GM12878 (cell line): ENCODE measurements at regions not wholly inside any gene's neighbourhood (a gene's known extent, or its start where the extent isn't known, plus 50 kb on each side); places are given as distances from the start of the nearest gene placed in this dataset.

Experiments used
- ATAC-seq: fragments of 200-7000 bp; cut with Tn5 transposase; 3 replicates; pipeline ENCODE4 v1.9.1; 2020; ENCODE audit warnings: mild to moderate bottlenecking, moderate library complexity
- BruUV-seq: library from RNA; stranded (reverse); fragments of 400-500 nt; replicated peaks from 2 replicates; lab custom pipeline; 2021; lab: Mats Ljungman, UMichigan
- CTCF ChIA-PET: fragments of 300-600 bp; sonication (Branson Sonifier 250); formaldehyde crosslinking; extraction: SDS; loops from one replicate; lab custom pipeline; 2021; ENCODE audit warnings: inconsistent platforms; lab: Yijun Ruan, JAX
- POLR2A ChIA-PET: fragments of 350-600 bp; formaldehyde crosslinking; extraction: SDS; loops from one replicate; lab custom pipeline; 2021; ENCODE audit warnings: inconsistent platforms; lab: Charles Lee
- RAD21 ChIA-PET: fragments of 300-600 bp; sonication (Branson Sonifier 250); formaldehyde crosslinking; loops from one replicate; lab custom pipeline; 2023; ENCODE audit warnings: antibody characterized with exemption; ENCODE audit not compliant: unreplicated experiment; lab: Charles Lee
- SMC1A ChIA-PET: fragments of 300-600 bp; sonication (Branson Sonifier 250); formaldehyde crosslinking; loops from one replicate; lab custom pipeline; 2023; ENCODE audit not compliant: unreplicated experiment, uncharacterized antibody; lab: Charles Lee
- DNase-seq: peaks from one replicate; pipeline ENCODE4 v3.0.0-alpha.2; 2011; ENCODE audit warnings: low read depth, low spot score
- FAIRE-seq: peaks from 3 replicates; lab custom pipeline; 2011; peaks lifted over from hg19 to GRCh38; lab: Jason Lieb, UNC
- H2AFZ ChIP-seq: 2 replicates; pipeline ENCODE4 v1.6.0; 2011; ENCODE audit warnings: low read depth, low read length, control low read depth; ENCODE audit not compliant: control insufficient read depth
- H3K27ac ChIP-seq: 2 replicates; pipeline ENCODE4 v1.5.1; 2011; ENCODE audit warnings: control low read depth; ENCODE audit not compliant: control insufficient read depth, insufficient read depth
- H3K27me3 ChIP-seq, 2 experiments: replicated peaks in 1 of 2; 2 replicates each; pipeline versions ENCODE4 v1.6.0 to v1.6.1; 2011; ENCODE audit warnings: low read length in 1 of 2; ENCODE audit not compliant: control insufficient read depth in 2 of 2, insufficient read depth in 2 of 2
- H3K36me3 ChIP-seq, 2 experiments: 2 replicates each; pipeline ENCODE4 v1.5.1; 2011; ENCODE audit warnings: low read length in 1 of 2; ENCODE audit not compliant: control insufficient read depth in 2 of 2, insufficient read depth in 2 of 2
- H3K4me1 ChIP-seq: 2 replicates; pipeline ENCODE4 v1.6.1; 2011; ENCODE audit warnings: mild to moderate bottlenecking, low read length, moderate library complexity, mixed read lengths; ENCODE audit not compliant: control insufficient read depth, insufficient read depth
- H3K4me2 ChIP-seq: 2 replicates; pipeline ENCODE4 v1.6.0; 2011; ENCODE audit warnings: control low read depth; ENCODE audit not compliant: control insufficient read depth, insufficient read depth
- H3K4me3 ChIP-seq: fragments of 200-600 bp; sonication (generic); 2 replicates; pipeline ENCODE4 v1.5.1; 2016
- H3K79me2 ChIP-seq: 2 replicates; pipeline ENCODE4 v1.6.0; 2011; ENCODE audit warnings: low read length; ENCODE audit not compliant: control insufficient read depth, insufficient read depth
- H3K9ac ChIP-seq: 2 replicates; pipeline ENCODE4 v1.8.0; 2011; ENCODE audit warnings: low read length, control low read depth, mixed read lengths; ENCODE audit not compliant: control insufficient read depth, insufficient read depth
- H3K9me3 ChIP-seq: replicated peaks from 3 replicates; pipeline ENCODE4 v1.5.1; 2011; ENCODE audit warnings: mild to moderate bottlenecking, low read length; ENCODE audit not compliant: control insufficient read depth, insufficient read depth
- H4K20me1 ChIP-seq: 2 replicates; pipeline ENCODE4 v1.6.0; 2011; ENCODE audit not compliant: control insufficient read depth, insufficient read depth
- ASH2L ChIP-seq: fragments of 300-600, 200-600 bp; sonication (generic); IDR thresholded peaks from 2 replicates; pipeline ENCODE4 v1.6.1; 2017; ENCODE audit warnings: low read depth, mild to moderate bottlenecking, borderline replicate concordance
- BRCA1 ChIP-seq: IDR thresholded peaks from 2 replicates; pipeline ENCODE4 v1.6.1; 2011; ENCODE audit warnings: low read depth, low read length, improper control_type of control experiment
- CBFB ChIP-seq: IDR thresholded peaks from 2 replicates; pipeline ENCODE4 v1.6.1; 2016; ENCODE audit warnings: antibody characterized with exemption, low read depth
- CBX5 ChIP-seq: sonication (generic); IDR thresholded peaks from 2 replicates; pipeline ENCODE4 v1.6.1; 2016; ENCODE audit warnings: low read depth, moderate library complexity, mild to moderate bottlenecking, inconsistent platforms
- CEBPB ChIP-seq, 2 experiments: fragments of 150-350 bp in 1 of 2; IDR thresholded peaks; 2 replicates each; pipeline ENCODE4 v1.6.1; 2012 to 2014; ENCODE audit warnings: low read depth in 2 of 2, low read length in 2 of 2, borderline replicate concordance in 1 of 2, inconsistent platforms in 1 of 2
- CREB1 ChIP-seq: IDR thresholded peaks from 2 replicates; pipeline ENCODE4 v1.6.1; 2012; ENCODE audit warnings: low read depth, mild to moderate bottlenecking, inconsistent platforms
- DPF2 ChIP-seq: fragments of 450-650 bp; IDR thresholded peaks from 2 replicates; pipeline ENCODE4 v1.6.1; 2017; ENCODE audit warnings: mild to moderate bottlenecking
- EZH2 ChIP-seq: IDR thresholded peaks from 2 replicates; pipeline ENCODE4 v1.6.1; 2012; ENCODE audit warnings: low read depth, mild to moderate bottlenecking, control low read depth, inconsistent platforms, low read length, borderline replicate concordance; ENCODE audit not compliant: control insufficient read depth
- FOXK2 ChIP-seq: fragments of 450-650 bp; IDR thresholded peaks from 2 replicates; pipeline ENCODE4 v1.6.1; 2017; ENCODE audit warnings: mild to moderate bottlenecking, moderate library complexity
- GABPA ChIP-seq: IDR thresholded peaks from 2 replicates; pipeline ENCODE4 v1.6.1; 2014; ENCODE audit warnings: antibody characterized with exemption, low read depth, mild to moderate bottlenecking, inconsistent platforms
- HDAC2 ChIP-seq: fragments of 200-600 bp; sonication (generic); IDR thresholded peaks from 2 replicates; pipeline ENCODE4 v1.6.1; 2017
- IRF5 ChIP-seq: fragments of 450-650 bp; IDR thresholded peaks from 2 replicates; pipeline ENCODE4 v1.6.1; 2017; ENCODE audit warnings: borderline replicate concordance
- JUNB ChIP-seq: IDR thresholded peaks from 2 replicates; pipeline ENCODE4 v1.6.1; 2016; ENCODE audit warnings: antibody characterized with exemption, mild to moderate bottlenecking
- KDM1A ChIP-seq: fragments of 200-600 bp; sonication (generic); IDR thresholded peaks from 2 replicates; pipeline ENCODE4 v1.6.1; 2016; ENCODE audit warnings: borderline replicate concordance
- LARP7 ChIP-seq: fragments of 450-650 bp; IDR thresholded peaks from 2 replicates; pipeline ENCODE4 v1.6.1; 2017; ENCODE audit warnings: mild to moderate bottlenecking
- MEF2B ChIP-seq: fragments of 450-650 bp; IDR thresholded peaks from 2 replicates; pipeline ENCODE4 v1.6.1; 2018; ENCODE audit warnings: mild to moderate bottlenecking, moderate library complexity; ENCODE audit not compliant: partially characterized antibody, poor library complexity, severe bottlenecking
- MTA3 ChIP-seq: IDR thresholded peaks from 2 replicates; pipeline ENCODE4 v1.6.1; 2012; ENCODE audit warnings: low read length, inconsistent platforms, borderline replicate concordance
- MXI1 ChIP-seq: fragments of 150-350 bp; IDR thresholded peaks from 2 replicates; pipeline ENCODE4 v1.6.1; 2011; ENCODE audit warnings: low read depth, mild to moderate bottlenecking, inconsistent platforms, low read length, improper control_type of control experiment
- NFYB ChIP-seq: IDR thresholded peaks from 2 replicates; pipeline ENCODE4 v1.6.1; 2011; ENCODE audit warnings: low read depth, mild to moderate bottlenecking, low read length, improper control_type of control experiment, moderate library complexity; ENCODE audit not compliant: insufficient read depth
- PML ChIP-seq: IDR thresholded peaks from 2 replicates; pipeline ENCODE4 v1.6.1; 2012; ENCODE audit warnings: low read length, inconsistent platforms
- POLR2A ChIP-seq: IDR thresholded peaks from 2 replicates; pipeline ENCODE4 v1.6.1; 2011; ENCODE audit warnings: low read depth, mild to moderate bottlenecking, low read length
- SIX5 ChIP-seq: IDR thresholded peaks from 2 replicates; pipeline ENCODE4 v1.6.1; 2011; ENCODE audit warnings: mild to moderate bottlenecking, low read depth, low read length, moderate library complexity; ENCODE audit not compliant: severe bottlenecking
- SREBF1 ChIP-seq: IDR thresholded peaks from 2 replicates; pipeline ENCODE4 v1.6.1; 2012; ENCODE audit warnings: mild to moderate bottlenecking, low read length
- STAT1 ChIP-seq: fragments of 450-650 bp; conservative IDR thresholded peaks from 2 replicates; pipeline ENCODE4 v1.6.1; 2014; ENCODE audit warnings: antibody characterized with exemption, mild to moderate bottlenecking
- TAF1 ChIP-seq: IDR thresholded peaks from 2 replicates; pipeline ENCODE4 v1.6.1; 2011; ENCODE audit warnings: mild to moderate bottlenecking, low read depth, low read length, borderline replicate concordance
- TARDBP ChIP-seq: IDR thresholded peaks from 2 replicates; pipeline ENCODE4 v1.6.1; 2016; ENCODE audit warnings: borderline replicate concordance
- TBL1XR1 ChIP-seq: IDR thresholded peaks from 2 replicates; pipeline ENCODE4 v1.6.1; 2012; ENCODE audit warnings: low read depth, low read length, improper control_type of control experiment
- ZNF24 ChIP-seq: fragments of 450-650 bp; IDR thresholded peaks from 2 replicates; pipeline ENCODE4 v1.6.1; 2017; ENCODE audit warnings: antibody characterized with exemption, mild to moderate bottlenecking
- WGBS: methylation state at CpG from one replicate; pipeline ENCODE4 v1.1.6; 2016; ENCODE audit warnings: low lambda C conversion rate; ENCODE audit not compliant: insufficient replicate concordance, insufficient coverage; ENCODE audit errors: missing lambda C conversion rate; 5-methylcytosine and 5-hydroxymethylcytosine counted together
- in situ Hi-C: fragments of 300-500 bp; cut with MboI; formaldehyde crosslinking; loops from 9 replicates; pipeline ENCODE4 v1.14.3; 2018; ENCODE audit warnings: mixed read lengths
- intact Hi-C: fragments of 100-400 bp; cut with micrococcal nuclease; formaldehyde crosslinking; loops from one replicate; pipeline ENCODE4 v1.14.2; 2022; ENCODE audit not compliant: unreplicated experiment

GRCh38 chr22:48637231-48637630 lies 1190.4 kb downstream of the BRD1 start:
- no peak overlapping the region for H2AFZ ChIP-seq
- WGBS: 53% methylated on average over 16 of the region's 16 CpGs
- intact Hi-C loops: no loop called here

GRCh38 chr22:48636746-48637145 lies 1190.9 kb downstream of the BRD1 start:
- no peak overlapping the region for H2AFZ ChIP-seq
- H3K27me3 ChIP-seq: no peaks in the 10 kb centered on the region
- FAIRE-seq (no peak), DNase-seq (no peak), ATAC-seq (no peak)
- H3K36me3 ChIP-seq: no peaks in the 10 kb centered on the region
- H3K4me3 ChIP-seq: no peak overlapping the region
- no peak overlapping the region for H3K9ac ChIP-seq
- no peaks in the 10 kb centered on the region for H3K4me1 ChIP-seq
- no peak overlapping the region for H3K4me2 ChIP-seq
- H3K27ac ChIP-seq: no peak overlapping the region
- WGBS: 5% methylated on average over 3 of the region's 6 CpGs
- no peaks in the 10 kb centered on the region for H3K79me2 ChIP-seq
- in situ Hi-C loops: no loop called here
- RAD21 ChIA-PET: no interaction called here
- POLR2A ChIA-PET: no interaction called here
- CTCF ChIA-PET: no interaction called here
- no peaks in the 10 kb centered on the region for H4K20me1 ChIP-seq
- BruUV-seq: no TSS peak
- intact Hi-C loops: no loop called here
- no peaks in the 10 kb centered on the region; the same call in 2 of the 3 replicates for H3K9me3 ChIP-seq
- SMC1A ChIA-PET: no interaction called here
- TF ChIP-seq IRF5: no peak
- TF ChIP-seq CREB1: no peak
- TF ChIP-seq CEBPB (IDR thresholded peaks at IDR 0.05; ENCODE audit: borderline replicate concordance in 1 of 2, low read depth in 2 of 2, low read length in 2 of 2): no peak
- TF ChIP-seq STAT1: no peak
- no peak for TF ChIP-seq TBL1XR1
- no peak for TF ChIP-seq EZH2
- no peak for TF ChIP-seq SREBF1
- TF ChIP-seq POLR2A: no peak
- TF ChIP-seq FOXK2: no peak
- no peak for TF ChIP-seq DPF2
- TF ChIP-seq NFYB: no peak
- no peak for TF ChIP-seq CBFB
- TF ChIP-seq CBX5: no peak
- TF ChIP-seq MTA3: no peak
- TF ChIP-seq JUNB: no peak

More at GRCh38 chr22:48637231-48637630, 1190.4 kb downstream of the BRD1 start:
- no peak overlapping the region for H3K27ac ChIP-seq
- TF ChIP-seq ZNF24 (no peak), GABPA (no peak), MXI1 (no peak), BRCA1 (no peak), PML (no peak), TAF1 (no peak), MEF2B (no peak), KDM1A (no peak), SIX5 (no peak), HDAC2 (no peak), TARDBP (no peak), ASH2L (no peak), LARP7 (no peak)
- ChIA-PET RAD21 (no interaction called here), SMC1A (no interaction called here), POLR2A (no interaction called here), CTCF (no interaction called here)
- H3K9me3 ChIP-seq: no peaks in the 10 kb centered on the region; the same call in 2 of the 3 replicates
- DNase-seq: no peak
- H3K36me3 ChIP-seq: no peaks in the 10 kb centered on the region
- H3K4me3 ChIP-seq: no peak overlapping the region
- no peaks in the 10 kb centered on the region for H4K20me1 ChIP-seq
- BruUV-seq: no TSS peak
- FAIRE-seq: no peak
- H3K9ac ChIP-seq: no peak overlapping the region
- H3K27me3 ChIP-seq: no peaks in the 10 kb centered on the region
- no peaks in the 10 kb centered on the region for H3K4me1 ChIP-seq
- no peak for ATAC-seq
- in situ Hi-C loops: no loop called here
- no peaks in the 10 kb centered on the region for H3K79me2 ChIP-seq
- no peak overlapping the region for H3K4me2 ChIP-seq
